GM06990 (cell line): ENCODE measurements at regions not wholly inside any gene's neighbourhood (a gene's known extent, or its start where the extent isn't known, plus 50 kb on each side); places are given as distances from the start of the nearest gene placed in this dataset.

ENCODE experiments used
- DNase-seq: peaks from one replicate; pipeline ENCODE4 v3.0.0-alpha.2; 2011; ENCODE audit not compliant: insufficient read length; ENCODE audit errors: extremely low read depth
- H3K27me3 ChIP-seq: replicated peaks from 2 replicates; pipeline ENCODE4 v1.6.0; 2011; ENCODE audit warnings: low read length; ENCODE audit not compliant: control insufficient read depth, insufficient read depth
- H3K36me3 ChIP-seq: 2 replicates; pipeline ENCODE4 v1.5.1; 2011; ENCODE audit warnings: low read length; ENCODE audit not compliant: control insufficient read depth, insufficient read depth
- H3K4me3 ChIP-seq: replicated peaks from 2 replicates; pipeline ENCODE4 v1.5.1; 2011; ENCODE audit warnings: low read depth, mild to moderate bottlenecking, control low read depth, low read length
- TF ChIP-seq, protein P1 (sequence below): IDR thresholded peaks from 2 replicates; pipeline ENCODE4 v1.5.1; 2011; ENCODE audit warnings: low read length, control low read depth, mild to moderate bottlenecking, inconsistent platforms; ENCODE audit not compliant: insufficient read depth, poor library complexity, severe bottlenecking

DNA sequence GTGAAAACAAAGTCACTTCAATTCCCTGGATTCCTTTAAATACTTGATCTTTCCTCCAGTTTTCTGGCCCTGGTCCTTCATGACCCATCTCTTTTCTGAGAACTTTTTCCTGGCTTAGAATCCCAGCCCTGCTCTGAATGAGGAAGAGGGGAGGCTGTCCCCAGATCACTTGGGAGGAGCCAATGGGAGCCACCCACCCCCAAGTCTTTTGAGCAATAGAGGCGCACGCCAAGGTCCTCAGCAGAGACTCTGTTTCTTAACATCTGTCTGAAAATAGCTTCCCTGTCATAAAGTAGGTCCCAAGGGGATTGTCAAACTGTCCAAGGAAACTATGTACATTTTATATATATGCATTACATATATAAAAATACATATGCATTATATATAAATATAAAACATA is 126.8 kb downstream of the ADRA2A start:
- no peak for DNase-seq
- H3K27me3 ChIP-seq: no peaks in the 10 kb centered on the region
- no peaks in the 10 kb centered on the region for H3K36me3 ChIP-seq
- no peak overlapping the region for H3K4me3 ChIP-seq
- TF ChIP-seq, protein P1, sequence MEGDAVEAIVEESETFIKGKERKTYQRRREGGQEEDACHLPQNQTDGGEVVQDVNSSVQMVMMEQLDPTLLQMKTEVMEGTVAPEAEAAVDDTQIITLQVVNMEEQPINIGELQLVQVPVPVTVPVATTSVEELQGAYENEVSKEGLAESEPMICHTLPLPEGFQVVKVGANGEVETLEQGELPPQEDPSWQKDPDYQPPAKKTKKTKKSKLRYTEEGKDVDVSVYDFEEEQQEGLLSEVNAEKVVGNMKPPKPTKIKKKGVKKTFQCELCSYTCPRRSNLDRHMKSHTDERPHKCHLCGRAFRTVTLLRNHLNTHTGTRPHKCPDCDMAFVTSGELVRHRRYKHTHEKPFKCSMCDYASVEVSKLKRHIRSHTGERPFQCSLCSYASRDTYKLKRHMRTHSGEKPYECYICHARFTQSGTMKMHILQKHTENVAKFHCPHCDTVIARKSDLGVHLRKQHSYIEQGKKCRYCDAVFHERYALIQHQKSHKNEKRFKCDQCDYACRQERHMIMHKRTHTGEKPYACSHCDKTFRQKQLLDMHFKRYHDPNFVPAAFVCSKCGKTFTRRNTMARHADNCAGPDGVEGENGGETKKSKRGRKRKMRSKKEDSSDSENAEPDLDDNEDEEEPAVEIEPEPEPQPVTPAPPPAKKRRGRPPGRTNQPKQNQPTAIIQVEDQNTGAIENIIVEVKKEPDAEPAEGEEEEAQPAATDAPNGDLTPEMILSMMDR: no peak

DNA sequence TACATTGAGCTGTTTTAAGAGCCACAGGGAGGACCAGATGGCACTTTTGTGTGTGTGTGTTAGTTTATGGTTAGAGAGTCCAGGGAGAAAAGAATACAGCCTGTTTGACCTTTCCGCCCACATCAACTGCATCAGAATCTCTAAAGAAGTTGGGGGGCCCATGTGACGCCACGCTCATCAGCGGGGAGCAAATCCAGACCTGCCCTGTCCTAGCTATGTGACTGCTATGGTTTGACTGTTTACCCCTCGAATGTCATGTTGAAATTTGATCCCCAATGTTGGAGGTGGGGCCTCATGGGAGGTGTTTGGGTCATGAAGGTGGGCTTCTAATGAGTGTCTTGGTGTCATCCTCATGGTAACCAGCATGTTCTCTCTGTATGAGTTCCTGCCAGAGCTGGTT is 128.0 kb downstream of the ADRA2A start:
- H3K27me3 ChIP-seq: no peaks in the 10 kb centered on the region
- no peak for DNase-seq
- H3K4me3 ChIP-seq: no peak overlapping the region
- H3K36me3 ChIP-seq: no peaks in the 10 kb centered on the region
- TF ChIP-seq, protein P1: no peak

DNA sequence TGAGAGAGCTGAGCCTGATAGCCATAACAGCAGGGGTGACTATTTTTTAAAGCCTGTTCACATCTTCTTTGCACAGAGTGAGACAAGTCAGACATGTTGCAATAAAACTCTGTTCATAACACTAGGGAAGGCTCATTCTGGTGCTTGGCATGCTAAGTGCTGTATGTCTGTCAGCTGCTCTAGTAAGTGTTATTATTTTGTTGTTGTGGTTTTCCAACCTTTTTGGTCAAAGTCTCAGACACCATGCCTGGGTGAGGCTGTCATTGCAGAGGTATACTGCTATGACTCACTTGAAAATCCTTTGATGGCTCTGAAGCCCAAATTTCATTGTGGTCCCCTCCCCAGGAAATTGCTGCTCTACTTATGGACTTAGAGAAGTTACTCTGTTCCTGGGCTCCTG is 129.7 kb downstream of the ADRA2A start:
- H3K36me3 ChIP-seq: no peaks in the 10 kb centered on the region
- TF ChIP-seq, protein P1: no peak
- H3K27me3 ChIP-seq: no peaks in the 10 kb centered on the region
- no peak for DNase-seq
- H3K4me3 ChIP-seq: no peak overlapping the region

DNA sequence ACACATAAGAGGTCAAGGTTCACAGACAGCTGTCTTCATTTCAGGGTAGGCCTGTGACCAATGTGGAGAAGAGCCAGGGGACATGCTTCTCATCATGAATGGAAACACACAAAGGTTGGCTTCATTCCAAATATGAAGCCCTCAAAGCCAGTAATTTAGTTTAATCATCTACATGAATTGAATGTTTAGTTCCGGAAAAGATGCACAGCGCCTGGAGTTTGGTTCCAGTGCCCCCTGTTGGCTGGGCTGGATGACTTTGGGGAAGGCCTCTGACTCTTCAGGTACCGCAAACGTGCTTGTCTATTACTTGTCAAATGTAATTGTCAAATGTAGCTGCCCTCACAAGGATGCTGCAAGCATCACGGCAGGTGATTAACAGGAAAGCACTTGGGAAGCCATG is 130.7 kb downstream of the ADRA2A start:
- Histone ChIP-seq H3K27me3 (no peaks in the 10 kb centered on the region), H3K36me3 (no peaks in the 10 kb centered on the region), H3K4me3 (no peak overlapping the region)
- TF ChIP-seq, protein P1: peak; percentile 49
- DNase-seq: no peak

DNA sequence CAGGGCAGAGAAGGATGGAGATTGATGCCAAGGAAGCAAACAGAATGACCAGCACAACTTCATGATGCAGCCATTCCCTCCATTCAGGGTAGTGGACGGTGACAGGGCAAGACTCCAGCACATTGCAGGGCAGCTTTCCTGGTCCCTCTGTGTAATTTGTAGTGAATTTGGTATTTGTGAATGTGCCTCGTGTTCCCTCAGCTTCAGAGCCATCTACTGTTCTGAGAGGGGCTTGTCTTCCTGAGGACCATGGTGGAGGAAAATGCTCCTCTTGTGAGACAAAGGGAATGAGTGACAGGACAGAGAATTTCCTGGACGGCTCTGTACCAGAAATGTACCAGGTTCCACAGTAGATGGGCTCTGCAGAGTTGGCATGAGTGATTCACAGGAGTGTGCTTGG is 132.1 kb downstream of the ADRA2A start:
- Histone ChIP-seq H3K4me3 (no peak overlapping the region), H3K36me3 (no peaks in the 10 kb centered on the region), H3K27me3 (no peaks in the 10 kb centered on the region)
- DNase-seq: no peak
- TF ChIP-seq, protein P1: no peak

DNA sequence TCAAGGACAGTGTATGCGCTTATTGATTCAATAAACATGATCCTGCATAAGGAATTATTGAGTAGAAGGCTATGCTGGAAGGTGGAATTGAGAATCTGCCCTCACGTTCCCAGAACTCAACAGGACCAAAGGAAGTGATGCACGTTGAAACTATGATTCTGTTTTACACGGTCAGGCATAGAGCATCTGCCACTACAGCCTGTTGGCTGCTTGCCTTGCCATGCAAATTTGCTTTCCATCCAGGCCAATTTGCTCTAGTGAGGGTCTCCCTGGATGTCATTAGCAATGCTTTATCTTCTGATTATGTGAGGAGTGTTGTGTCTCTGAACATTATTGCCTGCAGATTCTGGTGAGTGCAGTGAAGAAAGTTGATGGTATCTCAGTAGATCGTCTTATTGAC is 132.9 kb downstream of the ADRA2A start:
- TF ChIP-seq, protein P1: no peak
- DNase-seq: no peak

More for the DNA sequence above, 132.9 kb downstream of the ADRA2A start:
- Histone ChIP-seq H3K4me3 (no peak overlapping the region), H3K27me3 (no peaks in the 10 kb centered on the region), H3K36me3 (no peaks in the 10 kb centered on the region)
